SK-N-DZ (cell line): ENCODE measurements at regions not wholly inside any gene's neighbourhood (a gene's known extent, or its start where the extent isn't known, plus 50 kb on each side); places are given as distances from the start of the nearest gene placed in this dataset.
"Not testable (repeated sequence)": the region's sequence is repeated elsewhere in the genome, so short reads cannot be mapped to it uniquely, and the experiment has no call there.

Experiments used
- DNase-seq: peaks from one replicate; pipeline ENCODE4 v3.0.0-alpha.2; 2015; ENCODE audit warnings: low spot score

GRCh38 chr12:42862055-42862454 lies 272.5 kb upstream of the PRICKLE1 start:
- DNase-seq: no peak

GRCh38 chr12:42860331-42860730 lies 270.8 kb upstream of the PRICKLE1 start:
- DNase-seq: not testable (repeated sequence)

- DNase-seq: no peak
Measured at GRCh38 chr12:42859612-42860011, 270.1 kb upstream of the PRICKLE1 start.

- no peak for DNase-seq
Measured at GRCh38 chr12:42857106-42857505, 267.6 kb upstream of the PRICKLE1 start.

- DNase-seq: no peak
Measured at GRCh38 chr12:42855362-42855950, 265.9 kb upstream of the PRICKLE1 start.

- no peak for DNase-seq
Measured at GRCh38 chr12:42854826-42855225, 265.3 kb upstream of the PRICKLE1 start.

- no peak for DNase-seq
Measured at GRCh38 chr12:42854208-42854607, 264.7 kb upstream of the PRICKLE1 start.

- DNase-seq: no peak
Measured at GRCh38 chr12:42853370-42854140, 264.0 kb upstream of the PRICKLE1 start.

GRCh38 chr12:42846782-42847181 lies 257.2 kb upstream of the PRICKLE1 start:
- DNase-seq: no peak

GRCh38 chr12:42834062-42834461 lies 244.5 kb upstream of the PRICKLE1 start:
- no peak for DNase-seq

GRCh38 chr12:42828836-42829235 lies 239.3 kb upstream of the PRICKLE1 start:
- DNase-seq: no peak

- no peak for DNase-seq
Measured at GRCh38 chr12:42824327-42824726, 234.8 kb upstream of the PRICKLE1 start.

GRCh38 chr12:42823679-42824078 lies 234.1 kb upstream of the PRICKLE1 start:
- no peak for DNase-seq

GRCh38 chr12:42819846-42820245 lies 230.3 kb upstream of the PRICKLE1 start:
- no peak for DNase-seq

- DNase-seq: no peak
Measured at GRCh38 chr12:42815068-42815467, 225.5 kb upstream of the PRICKLE1 start.

GRCh38 chr12:42812871-42813270 lies 223.3 kb upstream of the PRICKLE1 start:
- DNase-seq: no peak

GRCh38 chr12:42812086-42812485 lies 222.5 kb upstream of the PRICKLE1 start:
- no peak for DNase-seq

- DNase-seq: no peak
Measured at GRCh38 chr12:42810006-42810405, 220.5 kb upstream of the PRICKLE1 start.

GRCh38 chr12:42809226-42809625 lies 219.7 kb upstream of the PRICKLE1 start:
- no peak for DNase-seq

- no peak for DNase-seq
Measured at GRCh38 chr12:42807766-42808165, 218.2 kb upstream of the PRICKLE1 start.

- no peak for DNase-seq
Measured at GRCh38 chr12:42807251-42807650, 217.7 kb upstream of the PRICKLE1 start.

- no peak for DNase-seq
Measured at GRCh38 chr12:42804928-42805327, 215.4 kb upstream of the PRICKLE1 start.

GRCh38 chr12:42802785-42803189 lies 213.2 kb upstream of the PRICKLE1 start:
- DNase-seq: no peak
